ENCODE measurements at regions not wholly inside any gene's neighbourhood (a gene's known extent, or its start where the extent isn't known, plus 50 kb on each side); places are given as distances from the start of the nearest gene placed in this dataset.

- Histone ChIP-seq H3K27me3 (no peaks in the 10 kb centered on the region), H3K4me3 (ENCODE audit: low read depth, low read length) (no peak overlapping the region), H3K9me3 (no peaks in the 10 kb centered on the region), H3K4me1 (no peaks in the 10 kb centered on the region; the same call in 1 of the 2 replicates), H3K36me3 (no peaks in the 10 kb centered on the region)
- TF ChIP-seq CTCF (IDR thresholded peaks at IDR 0.05; ENCODE audit: low read depth, low read length) = no peak
- no peak for DNase-seq
Measured at GRCh38 chr6:24987446-24988115, 51.8 kb upstream of the RIPOR2 start.

GRCh38 chr6:24988562-24988961, 52.8 kb upstream of the RIPOR2 start:
- DNase-seq = no peak

DNA sequence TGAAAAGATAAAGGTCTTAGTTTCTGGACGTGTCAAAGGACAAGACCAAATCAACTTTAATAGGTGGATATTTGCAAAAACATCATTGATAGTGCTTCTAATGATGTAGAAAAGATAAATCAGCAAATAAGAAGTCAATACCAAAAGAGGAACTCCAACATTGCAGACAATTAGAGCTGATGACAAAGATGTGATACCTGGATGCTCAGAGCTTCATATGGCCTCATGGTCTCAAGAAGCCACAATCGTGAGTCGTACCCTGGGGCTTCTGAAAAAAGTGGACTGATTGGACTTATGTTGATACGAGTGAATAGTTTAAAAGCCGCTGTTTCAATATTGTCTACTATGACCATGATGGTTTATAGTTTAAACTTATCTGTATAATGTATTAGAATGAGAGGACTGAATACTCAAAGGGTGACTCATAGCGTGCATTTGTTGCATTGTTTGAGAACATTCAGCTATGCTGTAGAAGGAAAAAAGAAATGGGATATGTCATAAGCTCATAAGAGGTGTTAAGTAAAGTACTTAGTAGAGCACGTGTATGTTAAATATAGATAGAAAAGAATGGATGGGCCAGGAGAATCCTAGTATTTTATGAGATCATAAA, 54.6 kb upstream of the RIPOR2 start:
- DNase-seq = no peak
- no peaks in the 10 kb centered on the region for H3K27me3 ChIP-seq
- H3K36me3 ChIP-seq = no peaks in the 10 kb centered on the region
- no peak for TF ChIP-seq CTCF (IDR thresholded peaks at IDR 0.05; ENCODE audit: low read depth, low read length)
- no peaks in the 10 kb centered on the region; the same call in 1 of the 2 replicates for H3K4me1 ChIP-seq
- no peak overlapping the region for H3K4me3 ChIP-seq (ENCODE audit: low read depth, low read length)
- no peaks in the 10 kb centered on the region for H3K9me3 ChIP-seq

More at GRCh38 chr6:24988562-24988961, 52.8 kb upstream of the RIPOR2 start:
- TF ChIP-seq CTCF (IDR thresholded peaks at IDR 0.05; ENCODE audit: low read depth, low read length) = no peak
- Histone ChIP-seq H3K9me3 (no peaks in the 10 kb centered on the region), H3K27me3 (no peaks in the 10 kb centered on the region), H3K4me1 (no peaks in the 10 kb centered on the region; the same call in 1 of the 2 replicates), H3K4me3 (ENCODE audit: low read depth, low read length) (no peak overlapping the region), H3K36me3 (no peaks in the 10 kb centered on the region)

DNA sequence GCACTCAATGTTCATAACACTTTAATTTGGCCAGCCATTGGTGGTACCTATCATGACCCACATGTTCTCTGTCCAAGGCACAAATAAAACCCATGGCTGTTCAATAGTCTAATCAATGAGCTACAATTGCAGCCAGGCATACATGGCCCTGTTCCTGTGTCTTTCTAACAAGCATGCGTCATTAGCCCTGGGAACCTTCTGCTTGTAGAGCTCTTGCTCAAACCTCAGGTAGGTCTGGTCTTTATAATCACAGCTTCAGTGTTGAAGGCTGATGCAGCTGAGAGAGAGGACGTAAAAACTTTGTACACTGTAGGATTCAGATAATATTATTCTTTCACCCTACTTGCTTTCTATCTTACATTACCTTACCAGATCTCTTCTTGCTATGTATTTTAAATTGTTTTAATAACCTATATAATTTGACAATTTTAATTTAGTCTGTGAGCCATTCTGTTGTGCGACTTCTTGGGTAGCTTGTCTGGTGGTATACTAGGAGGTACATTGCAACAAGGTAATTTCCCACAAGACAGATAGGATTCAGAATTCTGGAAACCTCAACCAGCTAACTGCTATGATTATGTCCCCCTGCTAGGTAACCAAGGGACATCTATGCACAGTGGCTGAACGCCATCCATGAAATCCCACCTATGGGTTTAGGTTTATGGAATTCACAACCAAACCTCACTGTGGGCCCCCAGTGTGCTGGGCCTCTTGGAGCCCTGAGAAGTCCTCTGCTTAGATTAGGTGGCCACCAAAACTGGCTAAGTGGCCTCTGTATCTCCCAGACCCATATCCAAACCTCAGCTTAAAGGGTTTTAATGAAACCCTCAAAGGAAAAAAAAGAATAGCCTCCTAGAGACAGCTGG, 55.4 kb upstream of the RIPOR2 start:
- DNase-seq = no peak
- Histone ChIP-seq H3K36me3 (no peaks in the 10 kb centered on the region), H3K4me1 (no peaks in the 10 kb centered on the region; the same call in 1 of the 2 replicates), H3K9me3 (no peaks in the 10 kb centered on the region), H3K27me3 (no peaks in the 10 kb centered on the region), H3K4me3 (ENCODE audit: low read depth, low read length) (no peak overlapping the region)
- no peak for TF ChIP-seq CTCF (IDR thresholded peaks at IDR 0.05; ENCODE audit: low read depth, low read length)

DNA sequence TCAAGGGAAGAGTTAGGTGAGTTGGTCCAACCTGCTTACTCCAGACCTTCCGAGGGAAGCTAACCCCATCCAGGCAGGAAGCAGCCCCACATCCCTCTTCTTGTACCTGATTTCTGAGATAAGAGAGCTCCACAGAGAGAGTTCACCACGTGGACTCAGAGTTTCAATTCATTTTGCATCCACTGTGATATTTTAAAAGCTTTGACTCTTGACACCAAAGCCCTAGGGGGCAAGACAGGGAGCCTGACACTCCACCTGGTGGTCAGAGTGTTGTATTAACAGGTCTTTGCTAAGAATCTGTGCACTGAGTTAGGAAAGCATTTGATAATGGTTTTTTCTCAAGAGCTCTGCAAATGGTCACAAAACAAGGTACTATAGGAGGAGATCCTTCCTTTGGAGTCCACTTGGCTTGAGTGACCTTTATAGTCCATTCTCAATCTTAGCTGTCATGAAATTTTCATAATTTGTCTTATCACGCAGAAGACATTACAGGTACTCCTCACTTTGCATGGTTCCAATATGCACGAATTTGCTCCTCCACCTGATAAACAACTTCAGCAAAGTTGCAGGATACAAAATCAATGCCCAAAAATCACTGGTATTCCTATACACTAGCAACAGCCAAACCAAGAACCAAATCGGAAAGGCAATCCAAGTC, 56.2 kb upstream of the RIPOR2 start:
- Histone ChIP-seq H3K36me3 (no peaks in the 10 kb centered on the region), H3K9me3 (no peaks in the 10 kb centered on the region), H3K4me1 (no peaks in the 10 kb centered on the region; the same call in 1 of the 2 replicates), H3K27me3 (no peaks in the 10 kb centered on the region), H3K4me3 (ENCODE audit: low read depth, low read length) (no peak overlapping the region)
- peak; percentile 92 for TF ChIP-seq CTCF (IDR thresholded peaks at IDR 0.05; ENCODE audit: low read depth, low read length)
- DNase-seq = peak; percentile 66

All from BE2C (cell line).